Neuronal stem cell (in vitro differentiated cells): ENCODE measurements at regions not wholly inside any gene's neighbourhood (a gene's known extent, or its start where the extent isn't known, plus 50 kb on each side); places are given as distances from the start of the nearest gene placed in this dataset.

Experiments used
- DNase-seq: peaks from one replicate; pipeline ENCODE4 v3.0.0-alpha.2; 2013; ENCODE audit warnings: low spot score
- H2AFZ ChIP-seq: one replicate; pipeline ENCODE4 v1.6.1; 2013; ENCODE audit warnings: mild to moderate bottlenecking, low read length, inconsistent platforms
- H2AK5ac ChIP-seq: 2 replicates; pipeline ENCODE4 v1.6.1; 2013; ENCODE audit warnings: low read depth, mild to moderate bottlenecking, inconsistent platforms, low read length, moderate library complexity, mixed read lengths
- H2BK120ac ChIP-seq: 2 replicates; pipeline ENCODE4 v1.6.1; 2013; ENCODE audit warnings: low read depth, mild to moderate bottlenecking, inconsistent platforms, low read length, moderate library complexity, mixed read lengths
- H2BK12ac ChIP-seq: one replicate; pipeline ENCODE4 v1.6.1; 2013; ENCODE audit warnings: low read length, inconsistent platforms
- H2BK15ac ChIP-seq: 2 replicates; pipeline ENCODE4 v1.6.1; 2013; ENCODE audit warnings: mild to moderate bottlenecking, low read length, inconsistent platforms, mixed read lengths
- H2BK5ac ChIP-seq: one replicate; pipeline ENCODE4 v1.6.1; 2013; ENCODE audit warnings: inconsistent platforms, mild to moderate bottlenecking, low read length, moderate library complexity
- H3K14ac ChIP-seq: one replicate; pipeline ENCODE4 v1.6.1; 2013; ENCODE audit warnings: low read length, inconsistent platforms
- H3K18ac ChIP-seq: 2 replicates; pipeline ENCODE4 v1.6.1; 2013; ENCODE audit warnings: low read length, inconsistent platforms
- H3K23ac ChIP-seq: 2 replicates; pipeline ENCODE4 v1.6.1; 2013; ENCODE audit warnings: low read depth, mild to moderate bottlenecking, mixed read lengths, low read length, inconsistent platforms; ENCODE audit not compliant: poor library complexity
- H3K27ac ChIP-seq: replicated peaks from 3 replicates; pipeline ENCODE4 v1.5.1; 2013; ENCODE audit warnings: low read length, inconsistent platforms
- H3K27me3 ChIP-seq, 3 experiments: 2 replicates each; pipeline ENCODE4 v1.6.1; 2013; ENCODE audit warnings: low read length in 3 of 3, mild to moderate bottlenecking in 2 of 3, inconsistent platforms in 1 of 3, low read depth in 1 of 3, mixed read lengths in 1 of 3, moderate library complexity in 1 of 3; ENCODE audit not compliant: control insufficient read depth in 3 of 3, insufficient read depth in 3 of 3
- H3K36me3 ChIP-seq, 2 donors: replicated peaks in 1 of 2; 2 replicates each; pipeline ENCODE4 v1.6.1; 2013; ENCODE audit warnings: low read length in 2 of 2; ENCODE audit not compliant: control insufficient read depth in 2 of 2, insufficient read depth in 2 of 2
- H3K4ac ChIP-seq: 2 replicates; pipeline ENCODE4 v1.6.1; 2013; ENCODE audit warnings: inconsistent platforms, mild to moderate bottlenecking, low read length, moderate library complexity
- H3K4me1 ChIP-seq, 2 donors: 1 replicate in 1 of 2; 2 replicates in 1 of 2; pipeline ENCODE4 v1.6.1; 2013; ENCODE audit warnings: low read length in 2 of 2, low read depth in 1 of 2; ENCODE audit not compliant: control insufficient read depth in 2 of 2, insufficient read depth in 1 of 2
- H3K4me2 ChIP-seq: one replicate; pipeline ENCODE4 v1.6.1; 2013; ENCODE audit warnings: mild to moderate bottlenecking, low read length, inconsistent platforms; ENCODE audit not compliant: insufficient read depth, poor library complexity, severe bottlenecking
- H3K4me3 ChIP-seq, 2 donors: 2 replicates each; pipeline ENCODE4 v1.5.1; 2013; ENCODE audit warnings: low read length in 2 of 2, mild to moderate bottlenecking in 2 of 2, inconsistent platforms in 1 of 2, moderate library complexity in 1 of 2
- H3K79me1 ChIP-seq: one replicate; pipeline ENCODE4 v1.6.1; 2013; ENCODE audit warnings: low read depth, mild to moderate bottlenecking, inconsistent platforms, low read length, moderate library complexity
- H3K9ac ChIP-seq: one replicate; pipeline ENCODE4 v1.6.1; 2013; ENCODE audit warnings: mild to moderate bottlenecking, low read depth, low read length, inconsistent platforms; ENCODE audit not compliant: poor library complexity
- H3K9me3 ChIP-seq, 2 donors: replicated peaks in 1 of 2; 2 replicates each; pipeline versions ENCODE3 to v1.6.1; 2013; ENCODE audit warnings: low read length in 2 of 2, mild to moderate bottlenecking in 2 of 2, inconsistent platforms in 1 of 2, low read depth in 1 of 2, mixed read lengths in 1 of 2, moderate library complexity in 1 of 2; ENCODE audit not compliant: control insufficient read depth in 2 of 2, insufficient read depth in 1 of 2
- H4K8ac ChIP-seq: one replicate; pipeline ENCODE4 v1.6.1; 2013; ENCODE audit warnings: low read depth, mild to moderate bottlenecking, inconsistent platforms, low read length, moderate library complexity
- H4K91ac ChIP-seq: one replicate; pipeline ENCODE4 v1.6.1; 2013; ENCODE audit warnings: low read length, low read depth, mild to moderate bottlenecking, inconsistent platforms; ENCODE audit not compliant: poor library complexity
- WGBS, 2 donors: extraction: QIAGEN DNeasy Blood & Tissue Kit; methylation state at CpG; one replicate each; pipeline ENCODE4 v1.1.7; 2013; ENCODE audit warnings: missing lambda C conversion rate in 2 of 2, mixed read lengths in 1 of 2; ENCODE audit not compliant: insufficient read length in 2 of 2, insufficient replicate concordance in 1 of 2; ENCODE audit errors: extremely low coverage in 2 of 2; 5-methylcytosine and 5-hydroxymethylcytosine counted together

DNA sequence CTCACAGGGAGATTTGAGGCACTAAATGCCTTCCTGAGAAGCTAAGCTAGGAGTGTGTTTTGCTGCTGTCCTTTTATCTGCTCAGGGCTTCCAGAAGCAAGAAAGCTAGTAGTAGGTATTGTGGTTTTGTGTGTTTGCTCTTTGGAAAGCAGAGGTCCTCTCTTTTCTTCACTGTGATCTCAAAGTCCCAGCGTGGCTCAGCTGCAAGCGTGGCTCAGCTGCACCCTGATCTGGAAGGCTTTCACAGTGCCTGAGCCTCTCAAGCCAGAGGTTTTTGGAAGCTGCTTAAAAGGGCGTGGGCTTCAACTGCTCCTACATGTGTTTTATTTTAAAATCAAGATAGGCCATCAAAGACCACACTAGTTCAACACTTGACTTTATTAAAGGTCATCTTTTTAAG is 337.4 kb upstream of the RGS6 start:
- Histone ChIP-seq H2BK12ac (no peak overlapping the region), H3K4me1 (peaks cover 0 to 5% of the 10 kb centered on the region in 2 donors), H3K23ac (no peak overlapping the region), H4K8ac (no peak overlapping the region), H3K36me3 (peaks cover 2 to 10% of the 10 kb centered on the region in 2 donors), H2BK120ac (no peak overlapping the region), H2AFZ (no peak overlapping the region), H3K27ac (no peak overlapping the region), H2BK15ac (no peak overlapping the region), H3K4ac (no peak overlapping the region), H3K27me3 (no peaks in the 10 kb centered on the region), H3K4me3 (no peak overlapping the region), H2BK5ac (no peak overlapping the region), H3K18ac (no peak overlapping the region), H3K4me2 (no peak overlapping the region), H3K9ac (no peak overlapping the region), H3K79me1 (no peaks in the 10 kb centered on the region), H3K14ac (no peak overlapping the region), H4K91ac (no peak overlapping the region), H2AK5ac (no peak overlapping the region), H3K9me3 (no peaks in the 10 kb centered on the region)
- no peak for DNase-seq
- WGBS, 2 donors: no CpG with 5 or more reads among the region's 3 CpGs

GRCh38 chr14:71595441-71595840 is 336.8 kb upstream of the RGS6 start:
- Histone ChIP-seq H3K27me3 (no peaks in the 10 kb centered on the region), H2AFZ (no peak overlapping the region), H3K23ac (no peak overlapping the region), H3K27ac (no peak overlapping the region), H2BK12ac (no peak overlapping the region), H3K9me3 (peaks cover 0 to 6% of the 10 kb centered on the region in 2 donors), H3K4ac (no peak overlapping the region), H4K91ac (no peak overlapping the region), H4K8ac (no peak overlapping the region), H3K4me1 (peaks cover 0 to 5% of the 10 kb centered on the region in 2 donors), H3K4me2 (no peak overlapping the region), H2BK120ac (no peak overlapping the region), H3K79me1 (no peaks in the 10 kb centered on the region), H2BK5ac (no peak overlapping the region), H2AK5ac (no peak overlapping the region), H2BK15ac (no peak overlapping the region), H3K18ac (no peak overlapping the region), H3K4me3 (no peak overlapping the region), H3K14ac (no peak overlapping the region), H3K36me3 (peaks cover 2 to 10% of the 10 kb centered on the region in 2 donors), H3K9ac (no peak overlapping the region)
- DNase-seq: no peak
- WGBS, 2 donors: no CpG with 5 or more reads among the region's 3 CpGs

GRCh38 chr14:71597287-71597920 is 334.8 kb upstream of the RGS6 start:
- no peak overlapping the region for H2BK120ac ChIP-seq
- H3K36me3 ChIP-seq: peaks cover 2 to 10% of the 10 kb centered on the region in 2 donors
- H4K8ac ChIP-seq: no peak overlapping the region
- no peak overlapping the region for H4K91ac ChIP-seq
- no peak overlapping the region for H3K4me2 ChIP-seq
- H3K27me3 ChIP-seq: no peaks in the 10 kb centered on the region
- no peak overlapping the region for H3K4me3 ChIP-seq
- no peak overlapping the region for H3K4ac ChIP-seq
- H2BK12ac ChIP-seq: no peak overlapping the region
- peaks cover 0 to 5% of the 10 kb centered on the region in 2 donors for H3K4me1 ChIP-seq
- H3K23ac ChIP-seq: no peak overlapping the region
- H3K18ac ChIP-seq: no peak overlapping the region
- H2BK5ac ChIP-seq: no peak overlapping the region
- H2AFZ ChIP-seq: no peak overlapping the region
- H3K9ac ChIP-seq: no peak overlapping the region
- no peaks in the 10 kb centered on the region for H3K79me1 ChIP-seq
- no CpG with 5 or more reads among the region's 2 CpGs for WGBS, 2 donors
- H2BK15ac ChIP-seq: no peak overlapping the region
- no peak overlapping the region for H3K27ac ChIP-seq
- no peak overlapping the region for H3K14ac ChIP-seq
- DNase-seq: no peak
- peaks cover 0 to 7% of the 10 kb centered on the region in 2 donors for H3K9me3 ChIP-seq
- no peak overlapping the region for H2AK5ac ChIP-seq

GRCh38 chr14:71597955-71598660 is 334.1 kb upstream of the RGS6 start:
- Histone ChIP-seq H3K9me3 (peaks cover 0 to 7% of the 10 kb centered on the region in 2 donors), H3K23ac (no peak overlapping the region), H2AFZ (no peak overlapping the region), H3K27me3 (no peaks in the 10 kb centered on the region), H2AK5ac (no peak overlapping the region), H2BK120ac (no peak overlapping the region), H4K91ac (no peak overlapping the region), H3K4me3 (no peak overlapping the region), H3K79me1 (peaks cover 2% of the 10 kb centered on the region), H3K27ac (no peak overlapping the region), H3K9ac (no peak overlapping the region), H3K4me1 (peaks cover 0 to 7% of the 10 kb centered on the region in 2 donors), H2BK12ac (no peak overlapping the region), H3K18ac (no peak overlapping the region), H3K36me3 (peaks cover 2 to 10% of the 10 kb centered on the region in 2 donors), H2BK15ac (no peak overlapping the region), H3K4me2 (no peak overlapping the region), H3K4ac (no peak overlapping the region), H4K8ac (no peak overlapping the region), H3K14ac (no peak overlapping the region), H2BK5ac (no peak overlapping the region)
- no CpG with 5 or more reads among the region's 4 CpGs for WGBS, 2 donors
- no peak for DNase-seq
